HEK293 (cell line): ENCODE measurements at regions not wholly inside any gene's neighbourhood (a gene's known extent, or its start where the extent isn't known, plus 50 kb on each side); places are given as distances from the start of the nearest gene placed in this dataset.

Source experiments
- CTCF ChIP-seq: fragments of 450-650 bp; formaldehyde crosslinking; IDR thresholded peaks from 2 replicates; pipeline ENCODE4 v1.5.1; 2016; ENCODE audit warnings: missing biosample characterization, missing genetic modification characterization
- PRDM4 ChIP-seq: fragments of 450-650 bp; formaldehyde crosslinking; IDR thresholded peaks from 2 replicates; pipeline ENCODE4 v1.5.1; 2017; ENCODE audit warnings: missing biosample characterization, missing genetic modification characterization
- REST ChIP-seq: fragments of 450-650 bp; formaldehyde crosslinking; IDR thresholded peaks from 2 replicates; pipeline ENCODE4 v1.5.1; 2016; ENCODE audit warnings: missing biosample characterization, missing genetic modification characterization
- SETDB1 ChIP-seq: IDR thresholded peaks from one replicate; pipeline ENCODE4 v1.6.1; 2017; ENCODE audit warnings: mild to moderate bottlenecking, low read length, moderate library complexity, mixed read lengths; ENCODE audit not compliant: insufficient read length
- ZBTB1 ChIP-seq: fragments of 450-650 bp; formaldehyde crosslinking; IDR thresholded peaks from 2 replicates; pipeline ENCODE4 v1.5.1; 2016; ENCODE audit warnings: missing biosample characterization, missing genetic modification characterization
- ZNF121 ChIP-seq: fragments of 450-650 bp; formaldehyde crosslinking; IDR thresholded peaks from 2 replicates; pipeline ENCODE4 v1.5.1; 2016; ENCODE audit warnings: missing biosample characterization, missing genetic modification characterization
- ZNF16 ChIP-seq: fragments of 450-650 bp; formaldehyde crosslinking; IDR thresholded peaks from 2 replicates; pipeline ENCODE4 v1.5.1; 2016; ENCODE audit warnings: low read depth, missing biosample characterization, missing genetic modification characterization
- ZNF274 ChIP-seq, 2 experiments: fragments of 200-500 bp in 1 of 2; fragments of 450-650 bp in 1 of 2; sonication (Bioruptor generic) in 1 of 2; formaldehyde crosslinking in 1 of 2; IDR thresholded peaks; 2 replicates each; pipeline versions ENCODE4 v1.5.1 to v1.6.1; 2014 to 2016; ENCODE audit warnings: borderline replicate concordance in 1 of 2, inconsistent platforms in 1 of 2, low read length in 1 of 2, missing biosample characterization in 1 of 2, missing genetic modification characterization in 1 of 2
- ZNF302 ChIP-seq: fragments of 450-650 bp; formaldehyde crosslinking; IDR thresholded peaks from 2 replicates; pipeline ENCODE4 v1.5.1; 2016; ENCODE audit warnings: missing biosample characterization, missing genetic modification characterization, low read depth
- ZNF510 ChIP-seq: fragments of 450-650 bp; formaldehyde crosslinking; IDR thresholded peaks from 2 replicates; pipeline ENCODE4 v1.5.1; 2018; ENCODE audit warnings: mild to moderate bottlenecking, missing genetic modification characterization, missing biosample characterization; ENCODE audit not compliant: insufficient replicate concordance
- ZNF623 ChIP-seq: fragments of 450-650 bp; formaldehyde crosslinking; IDR thresholded peaks from 2 replicates; pipeline ENCODE4 v1.5.1; 2016; ENCODE audit warnings: missing biosample characterization, missing genetic modification characterization
- ZNF704 ChIP-seq: fragments of 450-650 bp; formaldehyde crosslinking; IDR thresholded peaks from 2 replicates; pipeline ENCODE4 v1.5.1; 2016; ENCODE audit warnings: missing biosample characterization, missing genetic modification characterization
- TF ChIP-seq, protein P1 (sequence below): fragments of 450-650 bp; formaldehyde crosslinking; IDR thresholded peaks from 2 replicates; pipeline ENCODE4 v1.5.1; 2016; ENCODE audit warnings: missing biosample characterization, missing genetic modification characterization

GRCh38 chr4:24468071-24468470 lies 116.3 kb downstream of the DHX15 start:
- TF ChIP-seq, protein P1, sequence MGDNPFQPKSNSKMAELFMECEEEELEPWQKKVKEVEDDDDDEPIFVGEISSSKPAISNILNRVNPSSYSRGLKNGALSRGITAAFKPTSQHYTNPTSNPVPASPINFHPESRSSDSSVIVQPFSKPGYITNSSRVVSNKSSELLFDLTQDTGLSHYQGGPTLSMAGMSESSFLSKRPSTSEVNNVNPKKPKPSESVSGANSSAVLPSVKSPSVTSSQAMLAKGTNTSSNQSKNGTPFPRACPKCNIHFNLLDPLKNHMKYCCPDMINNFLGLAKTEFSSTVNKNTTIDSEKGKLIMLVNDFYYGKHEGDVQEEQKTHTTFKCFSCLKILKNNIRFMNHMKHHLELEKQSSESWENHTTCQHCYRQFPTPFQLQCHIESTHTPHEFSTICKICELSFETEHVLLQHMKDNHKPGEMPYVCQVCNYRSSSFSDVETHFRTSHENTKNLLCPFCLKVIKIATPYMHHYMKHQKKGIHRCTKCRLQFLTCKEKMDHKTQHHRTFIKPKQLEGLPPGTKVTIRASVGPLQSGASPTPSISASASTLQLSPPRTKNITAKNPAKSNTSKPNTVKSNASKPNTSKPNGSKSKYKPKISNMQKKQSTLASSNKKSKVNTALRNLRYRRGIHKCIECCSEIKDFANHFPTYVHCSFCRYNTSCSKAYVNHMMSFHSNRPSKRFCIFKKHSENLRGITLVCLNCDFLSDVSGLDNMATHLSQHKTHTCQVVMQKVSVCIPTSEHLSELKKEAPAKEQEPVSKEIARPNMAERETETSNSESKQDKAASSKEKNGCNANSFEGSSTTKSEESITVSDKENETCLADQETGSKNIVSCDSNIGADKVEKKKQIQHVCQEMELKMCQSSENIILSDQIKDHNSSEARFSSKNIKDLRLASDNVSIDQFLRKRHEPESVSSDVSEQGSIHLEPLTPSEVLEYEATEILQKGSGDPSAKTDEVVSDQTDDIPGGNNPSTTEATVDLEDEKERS (tag by site-specific recombination) = no peak
- TF ChIP-seq PRDM4 (tag by site-specific recombination) (no peak), ZNF16 (tag by site-specific recombination) (no peak), CTCF (no peak), ZNF704 (tag by site-specific recombination) (no peak), ZNF623 (tag by site-specific recombination) (no peak), ZNF302 (tag by site-specific recombination) (no peak), REST (tag by site-specific recombination) (no peak), ZNF121 (tag by site-specific recombination) (no peak), SETDB1 (no peak), ZNF274 (IDR thresholded peaks at IDR 0.05; ENCODE audit: low read length) (no peak), ZNF274 (tag by site-specific recombination; IDR thresholded peaks at IDR 0.05; ENCODE audit: borderline replicate concordance) (no peak), ZNF510 (tag by site-specific recombination) (no peak), ZBTB1 (no peak)
